ENCODE measurements at regions not wholly inside any gene's neighbourhood (a gene's known extent, or its start where the extent isn't known, plus 50 kb on each side); places are given as distances from the start of the nearest gene placed in this dataset.

DNA sequence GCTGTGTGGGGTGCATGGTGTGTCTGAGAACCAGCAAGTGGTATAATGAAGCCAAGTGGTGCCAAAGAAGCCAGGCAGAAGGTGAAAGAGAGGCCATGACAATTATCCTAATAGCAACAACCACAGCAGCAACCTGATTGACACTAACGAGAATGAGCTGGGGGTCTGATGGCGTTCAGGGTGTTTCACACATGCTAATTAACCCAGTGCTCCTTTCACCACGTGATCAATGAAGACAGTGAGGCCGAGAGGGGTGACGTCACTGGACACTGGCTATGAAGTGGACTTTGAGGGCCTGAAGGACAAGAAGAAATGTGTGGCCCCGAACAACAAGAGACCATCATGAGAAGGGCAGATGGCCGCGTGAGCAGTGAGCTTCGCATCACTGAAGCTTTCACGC is 364.4 kb upstream of the ID2 start (continued):
- TF ChIP-seq ZNF654 (tag by site-specific recombination; IDR thresholded peaks at IDR 0.05; ENCODE audit: low read depth) = no peak
- no peak for TF ChIP-seq ZNF423 (tag by site-specific recombination; IDR thresholded peaks at IDR 0.05)
- TF ChIP-seq ZNF530 (tag by site-specific recombination; IDR thresholded peaks at IDR 0.05; ENCODE audit: low read depth) = no peak
- no peak for TF ChIP-seq ZNF626 (tag by site-specific recombination; IDR thresholded peaks at IDR 0.05)
- TF ChIP-seq SCRT1 (tag by site-specific recombination; IDR thresholded peaks at IDR 0.05; ENCODE audit: borderline replicate concordance) = no peak
- no peak for TF ChIP-seq ZNF248 (tag by site-specific recombination; IDR thresholded peaks at IDR 0.05)
- no peak for TF ChIP-seq ZNF280D (tag by site-specific recombination; IDR thresholded peaks at IDR 0.05)
- TF ChIP-seq ZNF792 (tag by site-specific recombination; IDR thresholded peaks at IDR 0.05) = no peak

GRCh38 chr2:8319219-8319618 is 362.6 kb upstream of the ID2 start:
- ChIA-PET CTCF (interaction anchor here (0.6 kb wide), 2 partner anchors 274 to 1207 kb away, joined by 3 read pairs; no protein-coding TSS in a partner anchor), POLR2A (no interaction called here)
- Histone ChIP-seq H3K4me3 (ENCODE audit: low read depth, low read length) (no peak overlapping the region), H3K4me1 (ENCODE audit: control insufficient read depth, insufficient read depth, low read length) (no peaks in the 10 kb centered on the region), H3K36me3 (ENCODE audit: control insufficient read depth in 2 of 2, insufficient read depth in 1 of 2, low read length in 2 of 2) (no peaks in the 10 kb centered on the region), H3K9me3 (ENCODE audit: control insufficient read depth, insufficient read depth, low read depth, low read length) (no peaks in the 10 kb centered on the region), H3K27ac (ENCODE audit: extremely low read depth, low read depth, low read length) (no peak overlapping the region)
- TF ChIP-seq ZIC2 (tag by site-specific recombination; IDR thresholded peaks at IDR 0.05) = no peak
- TF ChIP-seq GLIS2 (tag by site-specific recombination; IDR thresholded peaks at IDR 0.05) = no peak
- TF ChIP-seq GLI2 (tag by site-specific recombination; IDR thresholded peaks at IDR 0.05; ENCODE audit: borderline replicate concordance, low read depth) = no peak
- TF ChIP-seq, protein P1, sequence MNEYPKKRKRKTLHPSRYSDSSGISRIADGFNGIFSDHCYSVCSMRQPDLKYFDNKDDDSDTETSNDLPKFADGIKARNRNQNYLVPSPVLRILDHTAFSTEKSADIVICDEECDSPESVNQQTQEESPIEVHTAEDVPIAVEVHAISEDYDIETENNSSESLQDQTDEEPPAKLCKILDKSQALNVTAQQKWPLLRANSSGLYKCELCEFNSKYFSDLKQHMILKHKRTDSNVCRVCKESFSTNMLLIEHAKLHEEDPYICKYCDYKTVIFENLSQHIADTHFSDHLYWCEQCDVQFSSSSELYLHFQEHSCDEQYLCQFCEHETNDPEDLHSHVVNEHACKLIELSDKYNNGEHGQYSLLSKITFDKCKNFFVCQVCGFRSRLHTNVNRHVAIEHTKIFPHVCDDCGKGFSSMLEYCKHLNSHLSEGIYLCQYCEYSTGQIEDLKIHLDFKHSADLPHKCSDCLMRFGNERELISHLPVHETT (tag by site-specific recombination; IDR thresholded peaks at IDR 0.05) = no peak
- TF ChIP-seq ZNF146 (tag by site-specific recombination; IDR thresholded peaks at IDR 0.05) = no peak
- TF ChIP-seq PRDM6 (tag by site-specific recombination; IDR thresholded peaks at IDR 0.05) = no peak
- no peak for TF ChIP-seq ZNF391 (tag by site-specific recombination; IDR thresholded peaks at IDR 0.05; ENCODE audit: borderline replicate concordance, low read depth)
- TF ChIP-seq ZNF148 (tag by site-specific recombination; IDR thresholded peaks at IDR 0.05; ENCODE audit: borderline replicate concordance) = no peak
- no peak for TF ChIP-seq ZNF670 (tag by site-specific recombination; IDR thresholded peaks at IDR 0.05; ENCODE audit: low read depth)
